ENCODE measurements at regions not wholly inside any gene's neighbourhood (a gene's known extent, or its start where the extent isn't known, plus 50 kb on each side); places are given as distances from the start of the nearest gene placed in this dataset.

DNA sequence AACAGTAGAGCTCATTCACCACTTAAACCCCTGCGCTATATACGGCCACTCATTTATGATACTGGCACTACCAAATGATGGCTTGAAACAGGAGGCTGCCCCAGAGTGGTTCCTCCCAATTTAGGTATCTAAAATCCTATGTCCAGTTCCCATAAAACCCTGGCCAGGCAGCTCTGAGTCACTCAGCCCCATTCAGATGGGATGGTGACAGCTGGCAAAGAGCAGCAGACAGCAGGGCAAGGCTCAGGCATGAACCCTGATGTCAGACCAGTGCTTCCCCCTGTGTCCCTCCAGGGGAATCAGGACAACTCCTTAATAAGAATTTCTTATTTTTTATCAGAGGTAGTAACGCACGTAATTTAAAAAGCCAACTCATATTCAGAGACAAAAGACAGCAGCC, 77.2 kb upstream of the RNU6-1 start:
- TF ChIP-seq CTCF (conservative IDR thresholded peaks at IDR 0.05 in 1 of 2, IDR thresholded peaks at IDR 0.05 in 1 of 2; ENCODE audit: extremely low read depth in 1 of 2, insufficient read depth in 1 of 2, low read depth in 1 of 2, low read length in 2 of 2) (peak in 1 of 2 donors; percentile 1), EZH2 (IDR thresholded peaks at IDR 0.05; ENCODE audit: borderline replicate concordance, low read length) (no peak)

All from mammary epithelial cell (primary cell).